HG03571 (cell line): ENCODE measurements at regions not wholly inside any gene's neighbourhood (a gene's known extent, or its start where the extent isn't known, plus 50 kb on each side); places are given as distances from the start of the nearest gene placed in this dataset.
"Not testable (repeated sequence)": the region's sequence is repeated elsewhere in the genome, so short reads cannot be mapped to it uniquely, and the experiment has no call there.

Source experiments
- ATAC-seq: cut with Tn5 transposase; IDR thresholded peaks from one replicate; pipeline ENCODE4 v1.9.1; 2021; ENCODE audit not compliant: unreplicated experiment

DNA sequence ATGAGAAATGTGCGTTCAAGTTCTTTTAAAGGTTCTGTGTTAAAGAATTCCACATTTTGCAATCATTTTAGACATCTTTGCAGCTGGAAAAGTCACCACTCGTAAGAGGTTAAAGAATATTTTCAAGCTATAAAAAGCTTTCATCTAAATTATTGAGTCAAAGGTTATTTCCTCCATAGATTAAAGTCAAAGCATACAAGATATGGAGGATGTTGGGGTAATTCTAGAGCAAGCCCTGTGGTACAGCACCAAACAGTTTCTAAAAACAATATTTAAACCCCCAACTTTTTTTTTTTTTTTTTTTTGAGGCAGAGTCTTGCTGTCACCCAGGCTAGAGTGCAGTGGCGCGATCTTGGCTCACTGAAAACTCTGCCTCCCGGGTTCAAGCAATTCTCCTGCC, 1299.8 kb upstream of the TMEM132C start:
- ATAC-seq: no peak

DNA sequence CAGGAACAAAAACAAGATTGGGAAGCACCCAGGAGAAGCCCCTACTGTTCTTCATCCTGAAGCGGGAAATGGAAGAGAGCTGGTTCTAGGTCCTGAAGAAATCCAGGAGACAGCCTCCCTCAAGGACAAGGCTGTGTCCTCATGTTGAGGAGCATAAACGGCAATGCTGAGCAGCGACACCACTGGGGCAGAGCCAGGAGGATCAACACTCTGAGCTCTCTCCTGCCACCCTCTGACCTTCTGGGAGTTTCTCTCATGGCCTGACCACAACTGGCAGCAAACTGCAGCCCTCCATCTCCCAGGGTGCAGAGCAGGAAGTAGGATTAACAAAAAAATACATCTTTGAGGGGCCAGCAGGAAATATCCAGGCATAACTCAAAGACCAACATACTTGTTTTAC, 1292.2 kb upstream of the TMEM132C start:
- no peak for ATAC-seq

DNA sequence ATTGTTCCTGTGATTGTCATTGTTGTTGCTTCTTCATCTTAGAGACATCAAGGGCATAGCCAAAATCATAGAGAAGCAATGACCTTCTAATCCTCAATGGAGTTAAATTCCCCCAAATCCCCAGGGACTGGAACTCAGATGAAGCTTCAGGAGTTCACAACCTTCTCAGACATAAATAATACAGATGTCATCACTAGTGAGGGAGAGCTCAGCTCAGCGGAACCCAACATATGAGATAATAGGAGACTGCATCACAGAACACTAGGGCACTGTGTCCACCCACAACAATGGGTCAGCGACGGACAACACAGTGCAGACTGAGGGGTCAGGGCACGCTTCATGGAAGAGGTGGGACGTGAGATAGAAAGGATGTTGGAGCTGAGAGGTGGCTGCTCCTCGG, 1290.4 kb upstream of the TMEM132C start:
- ATAC-seq: no peak

DNA sequence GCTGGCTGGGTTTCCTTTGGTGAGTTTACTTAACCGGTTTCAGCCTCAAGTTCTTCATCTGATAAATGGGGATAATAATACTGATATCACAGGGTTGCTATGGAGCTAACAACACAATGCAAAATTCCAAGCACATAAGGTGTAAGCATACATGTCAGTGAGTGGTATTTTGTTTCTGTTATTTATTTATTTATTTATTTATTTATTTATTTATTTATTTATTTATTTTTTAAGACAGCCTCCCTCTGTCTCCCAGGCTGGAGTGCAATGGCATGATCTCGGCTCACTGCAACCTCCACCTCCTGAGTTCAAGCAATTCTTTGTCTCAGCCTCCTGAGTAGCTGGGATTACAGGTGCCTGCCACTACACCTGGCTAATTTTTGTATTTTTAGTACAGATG, 1287.4 kb upstream of the TMEM132C start:
- ATAC-seq: not testable (repeated sequence)

DNA sequence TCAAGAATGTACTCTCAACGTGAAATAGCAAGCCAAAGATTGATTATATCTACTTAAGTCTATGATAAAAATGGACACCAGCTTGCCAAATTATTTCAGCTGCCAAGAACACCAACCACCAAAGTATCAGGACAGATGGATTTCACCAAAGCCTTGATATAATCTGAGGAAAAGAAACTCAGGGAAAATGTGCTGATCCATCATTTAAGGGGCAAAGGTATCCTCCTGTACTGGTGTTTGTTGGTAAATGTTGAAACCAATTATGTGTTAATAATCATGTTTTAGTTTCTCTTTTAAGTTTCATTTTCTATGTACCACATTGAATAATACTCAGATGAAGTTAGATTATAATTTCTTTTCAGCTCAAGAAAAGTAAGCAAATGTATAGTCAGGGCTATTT, 1284.3 kb upstream of the TMEM132C start:
- no peak for ATAC-seq

DNA sequence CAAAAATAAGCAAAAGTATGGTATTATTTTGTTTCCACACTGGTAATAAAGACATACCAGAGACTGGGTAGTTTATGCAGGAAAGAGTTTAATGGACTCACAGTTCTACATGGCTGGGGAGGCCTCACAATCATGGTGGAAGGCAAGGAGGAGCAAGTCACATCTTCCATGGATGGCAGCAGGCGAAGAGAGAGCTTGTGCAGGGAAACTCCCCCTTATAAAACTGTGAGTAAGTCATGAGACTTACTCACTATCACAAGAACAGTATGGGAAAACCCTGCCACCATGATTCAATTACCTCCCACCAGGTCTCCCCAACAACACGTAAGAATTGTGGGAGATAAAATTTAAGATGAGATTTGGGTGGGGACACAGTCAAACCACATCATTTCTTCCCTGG, 1283.2 kb upstream of the TMEM132C start:
- not testable (repeated sequence) for ATAC-seq

DNA sequence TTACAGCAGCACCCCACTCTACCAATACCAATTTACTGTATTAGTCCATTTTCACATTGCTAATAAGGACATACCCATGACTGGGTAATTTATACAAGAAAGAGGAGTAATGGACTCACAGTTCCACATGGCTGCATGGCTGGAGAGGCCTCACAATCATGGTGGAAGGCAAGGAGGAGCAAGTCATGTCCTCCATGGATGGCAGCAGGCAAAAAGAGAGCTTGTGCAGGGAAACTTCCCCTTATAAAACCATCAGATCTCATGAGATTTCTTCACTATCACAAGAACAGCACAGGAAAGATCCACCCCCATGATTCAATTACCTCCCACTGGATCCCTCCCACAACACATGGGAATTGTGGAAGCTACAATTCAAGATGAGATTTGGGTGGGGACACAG, 1281.3 kb upstream of the TMEM132C start:
- ATAC-seq: not testable (repeated sequence)

DNA sequence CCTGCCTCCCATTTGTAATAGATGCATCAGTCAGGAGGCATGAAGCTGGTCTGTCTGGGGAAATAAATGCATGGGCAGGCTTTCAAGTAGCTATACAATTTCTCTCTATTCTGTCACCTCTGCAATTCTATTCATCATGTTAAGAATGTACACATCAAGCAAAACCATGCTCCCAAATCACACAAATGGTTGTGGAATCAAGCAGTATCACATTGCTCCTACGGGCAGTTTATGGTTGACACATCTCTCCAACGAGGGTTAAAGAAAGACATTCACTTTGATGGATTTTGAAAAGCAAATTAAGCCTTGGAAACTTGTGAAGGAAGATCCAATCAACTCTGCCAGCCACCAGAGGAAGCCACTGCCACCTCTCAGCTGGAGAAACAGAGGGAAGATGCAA, 1277.4 kb upstream of the TMEM132C start:
- no peak for ATAC-seq

DNA sequence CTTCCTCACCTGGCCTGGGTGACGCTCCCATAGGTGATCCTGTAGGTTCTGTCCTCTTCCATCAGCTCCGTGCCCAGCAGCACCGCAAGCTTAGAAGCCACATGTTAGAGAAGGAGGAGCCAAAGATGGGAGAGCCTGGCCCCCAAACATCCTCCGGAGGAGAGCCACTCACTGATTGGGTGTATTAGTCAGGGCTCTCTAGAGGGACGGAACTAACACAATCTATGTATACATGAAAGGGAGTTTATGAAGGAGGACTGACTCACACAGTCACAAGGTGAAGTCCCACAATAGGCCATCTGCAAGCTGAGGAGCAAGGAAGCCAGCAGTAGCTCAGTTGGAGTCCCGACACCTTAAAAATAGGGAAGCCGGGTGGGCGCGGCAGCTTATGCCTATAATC, 1273.1 kb upstream of the TMEM132C start:
- no peak for ATAC-seq

DNA sequence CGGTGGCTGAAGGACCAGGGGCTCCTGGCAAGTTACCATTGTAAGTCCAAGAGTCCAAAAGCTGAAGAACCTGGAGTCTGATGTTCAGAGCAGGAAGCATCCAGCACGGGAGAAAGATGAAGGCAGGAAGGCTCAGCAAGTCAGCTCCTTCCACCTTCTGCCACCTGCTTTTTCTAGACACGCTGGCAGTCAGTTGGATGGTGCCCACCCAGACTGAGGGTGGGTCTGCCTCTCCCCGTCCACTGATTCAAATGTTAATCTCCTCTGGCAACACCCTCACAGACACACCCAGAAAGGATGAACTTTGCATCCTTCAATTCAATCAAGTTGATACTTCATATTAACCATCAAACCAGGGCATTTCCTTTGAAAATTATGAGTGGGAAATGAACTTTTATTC, 1272.4 kb upstream of the TMEM132C start:
- no peak for ATAC-seq

DNA sequence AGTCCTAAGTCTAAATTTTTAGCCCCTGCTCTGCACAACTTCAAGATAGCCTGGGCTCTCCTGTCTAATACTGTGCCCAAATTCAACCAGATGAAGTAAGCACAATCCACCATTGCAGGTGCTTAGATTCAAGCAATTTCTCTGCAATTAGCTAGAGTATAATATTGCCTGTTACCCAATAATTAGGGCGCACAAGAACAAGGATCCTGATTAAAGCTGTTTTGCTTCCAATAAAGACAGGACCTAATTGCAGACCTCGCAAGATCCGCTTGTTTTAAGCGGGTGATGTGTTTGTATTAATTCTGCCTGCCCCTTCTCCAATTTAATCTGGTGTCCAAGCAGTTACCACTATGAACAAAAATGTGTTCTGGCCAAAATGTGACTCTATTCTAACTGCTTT, 1268.9 kb upstream of the TMEM132C start:
- no peak for ATAC-seq

DNA sequence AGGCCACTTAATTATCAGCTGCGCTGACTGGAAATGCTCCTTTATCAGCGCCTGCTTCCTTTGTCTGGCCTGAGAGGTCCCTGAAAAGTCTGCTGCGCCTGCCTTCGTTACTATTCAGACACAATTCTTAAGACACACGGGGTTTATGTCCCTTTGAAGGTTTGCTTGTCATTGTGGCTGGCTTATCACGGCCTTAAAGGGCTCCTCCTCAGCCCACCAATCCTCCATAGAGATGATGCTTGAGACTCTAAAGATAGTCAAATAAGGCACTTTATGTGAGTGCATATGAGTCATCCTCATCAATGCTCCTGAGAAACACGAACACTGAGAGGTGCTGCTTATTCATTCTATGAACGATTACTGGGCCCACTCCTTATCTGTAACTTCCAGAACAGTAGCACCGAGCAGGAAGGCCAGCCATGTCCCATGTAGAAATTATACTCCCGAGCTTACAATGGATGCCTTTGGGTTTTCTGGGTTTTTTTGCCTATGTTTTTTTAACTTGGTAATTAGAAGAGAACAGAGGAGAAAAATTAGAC, 1268.2 kb upstream of the TMEM132C start:
- no peak for ATAC-seq

DNA sequence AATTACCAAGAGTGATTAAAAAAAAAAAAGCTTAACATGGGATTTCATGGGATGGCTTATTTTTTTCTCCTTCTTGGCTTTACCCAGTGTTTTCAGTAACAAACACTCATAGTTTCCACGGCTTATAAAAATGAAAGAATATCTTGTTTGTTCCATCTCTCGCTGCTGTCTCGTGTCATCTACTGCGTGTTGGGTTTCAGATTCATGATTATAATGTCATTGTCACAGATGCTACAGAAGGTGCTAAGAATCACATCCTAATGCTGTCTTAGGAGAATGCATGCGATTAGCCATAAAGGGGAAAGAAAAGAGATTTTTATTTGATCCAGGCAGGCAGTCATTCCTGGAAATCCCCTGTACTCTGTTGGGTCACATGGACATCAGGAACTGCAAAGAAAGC, 1267.6 kb upstream of the TMEM132C start:
- ATAC-seq: no peak

DNA sequence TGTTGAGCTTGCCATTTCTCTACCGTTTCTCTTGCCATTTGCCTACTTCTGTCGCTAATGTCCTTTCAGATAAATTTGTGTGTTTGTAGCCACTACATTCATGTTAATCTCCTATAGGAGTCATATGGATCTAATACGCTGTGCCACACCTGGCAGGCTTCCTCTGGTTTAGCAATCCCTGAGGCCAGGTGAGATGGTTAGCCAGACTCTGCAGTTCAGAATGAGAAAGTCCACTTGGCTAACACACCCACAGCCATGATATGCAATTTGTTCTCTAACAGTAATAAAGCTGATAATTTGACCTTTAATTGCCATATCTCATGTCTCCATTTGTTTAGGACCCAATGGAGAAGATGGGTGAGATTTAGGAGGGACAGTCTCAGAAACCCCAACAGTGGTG, 1261.6 kb upstream of the TMEM132C start:
- no peak for ATAC-seq

DNA sequence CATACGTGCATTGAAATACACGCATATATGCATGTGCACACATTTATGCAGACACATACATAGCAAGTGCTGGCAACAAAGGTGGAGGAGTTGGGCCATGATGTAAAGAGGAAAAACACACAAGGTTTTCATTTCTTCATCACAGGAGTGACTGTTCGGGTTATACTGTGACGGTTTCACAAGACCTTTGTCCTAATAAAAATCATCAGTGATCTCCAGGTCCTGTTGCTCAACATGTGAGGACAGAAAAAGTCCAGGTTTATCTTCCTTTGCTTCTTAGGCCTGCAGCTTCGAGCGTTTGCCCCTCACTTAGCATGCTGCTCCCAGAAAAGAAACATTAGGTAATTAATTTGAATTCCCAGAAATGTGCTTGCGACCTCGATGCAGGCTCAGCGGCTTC, 1260.0 kb upstream of the TMEM132C start:
- no peak for ATAC-seq

DNA sequence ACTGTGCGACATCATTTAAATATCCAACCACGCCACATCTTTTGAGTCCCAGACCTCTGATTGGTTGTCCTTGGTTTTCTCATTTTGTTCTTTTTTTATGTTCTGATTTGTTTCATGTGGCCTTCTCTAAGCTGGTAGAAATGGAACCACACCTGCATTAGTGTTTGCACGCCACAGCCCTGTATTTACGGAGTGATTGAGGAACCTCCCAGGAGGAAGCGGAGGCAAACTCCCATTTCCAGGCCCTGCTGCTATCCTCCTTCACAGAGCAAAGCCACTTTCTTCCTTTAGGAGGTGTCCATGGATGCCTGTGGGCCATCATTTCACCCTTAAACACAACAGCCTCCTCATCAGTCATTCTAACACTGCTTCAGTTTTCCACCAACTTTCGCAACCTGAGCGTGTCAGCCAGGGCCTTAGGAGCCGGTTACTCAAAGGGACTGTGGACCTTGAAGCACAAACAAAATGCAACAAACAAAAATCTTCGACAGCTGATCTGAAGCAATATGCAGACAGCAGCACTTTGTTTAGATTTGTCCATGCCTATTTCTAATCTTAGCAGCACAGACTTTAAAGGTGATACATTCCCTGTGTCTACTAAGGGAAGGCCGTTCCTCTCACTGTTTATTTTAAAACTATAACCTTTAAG, 1258.1 kb upstream of the TMEM132C start:
- ATAC-seq: no peak

DNA sequence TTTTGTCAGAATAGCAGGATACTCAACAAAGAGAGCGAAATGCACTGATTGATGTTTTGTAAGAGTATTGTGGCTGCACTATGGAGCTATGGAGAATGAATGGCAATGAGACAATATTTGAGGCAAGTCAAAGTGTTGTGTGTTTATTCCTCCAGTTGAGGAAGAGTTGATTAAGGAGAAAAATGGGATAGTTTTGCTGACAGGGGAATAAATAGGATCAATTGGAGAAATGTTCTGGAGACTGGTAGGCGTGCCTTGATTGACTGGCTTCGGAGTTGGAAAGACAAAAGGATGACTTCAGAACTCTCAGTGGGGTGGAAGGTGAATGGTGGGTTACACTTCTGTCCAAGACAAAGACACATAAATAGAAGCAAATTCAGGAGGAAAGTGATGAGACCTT, 1254.9 kb upstream of the TMEM132C start:
- no peak for ATAC-seq

DNA sequence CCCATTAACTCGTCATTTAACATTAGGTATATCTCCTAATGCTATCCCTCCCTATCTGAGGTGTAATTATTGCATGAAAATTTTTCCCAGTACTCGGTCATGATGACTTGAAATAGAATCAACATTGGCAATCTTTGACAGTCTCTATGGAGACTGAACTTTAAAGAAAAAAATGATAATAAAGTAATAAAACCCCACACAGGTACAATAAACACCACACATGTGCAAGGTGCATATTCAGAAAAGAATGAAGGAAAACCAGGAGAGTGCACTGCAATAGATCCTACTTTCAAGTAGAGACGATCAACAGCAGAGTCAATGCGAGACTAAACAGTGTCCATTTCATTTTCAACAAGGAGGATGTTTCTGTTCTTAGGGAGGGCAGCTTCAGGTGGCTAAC, 1253.8 kb upstream of the TMEM132C start:
- no peak for ATAC-seq

DNA sequence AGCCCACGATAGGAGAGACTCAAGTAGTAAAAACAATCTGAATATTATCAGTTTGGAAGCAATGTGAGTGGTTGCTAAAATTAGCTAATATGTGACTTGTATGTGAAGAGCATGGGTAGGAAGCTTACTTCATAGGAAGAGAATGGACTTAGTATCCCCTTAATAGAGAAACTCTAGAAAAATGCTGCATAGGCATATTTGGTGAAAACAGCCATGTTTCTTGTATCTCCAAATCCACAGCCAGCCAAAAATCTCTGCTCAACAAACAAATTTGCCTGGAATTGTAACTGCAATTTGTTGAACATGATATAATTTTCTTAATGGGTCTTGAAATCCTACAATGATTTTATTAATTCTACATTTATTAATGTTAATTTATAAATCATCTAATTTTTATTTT, 1252.9 kb upstream of the TMEM132C start:
- no peak for ATAC-seq

DNA sequence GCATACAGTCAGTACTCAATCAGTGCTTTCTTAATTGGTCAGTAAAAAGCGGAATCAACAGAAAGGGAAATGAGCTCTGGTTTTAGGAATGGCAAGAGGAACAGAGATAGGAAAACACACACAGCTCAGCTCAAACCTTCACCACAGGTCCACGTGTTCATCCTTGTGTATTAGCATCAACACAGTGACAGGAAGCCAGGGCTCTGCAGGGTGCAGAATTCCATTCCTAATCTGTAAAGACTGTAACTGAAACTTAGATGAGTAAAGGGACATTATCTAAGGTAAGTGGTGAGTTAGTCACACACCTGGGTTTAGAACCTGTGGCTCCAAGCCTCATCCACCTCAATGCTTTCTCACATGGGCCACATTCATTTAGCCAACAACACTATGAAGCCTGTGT, 1242.2 kb upstream of the TMEM132C start:
- ATAC-seq: no peak

DNA sequence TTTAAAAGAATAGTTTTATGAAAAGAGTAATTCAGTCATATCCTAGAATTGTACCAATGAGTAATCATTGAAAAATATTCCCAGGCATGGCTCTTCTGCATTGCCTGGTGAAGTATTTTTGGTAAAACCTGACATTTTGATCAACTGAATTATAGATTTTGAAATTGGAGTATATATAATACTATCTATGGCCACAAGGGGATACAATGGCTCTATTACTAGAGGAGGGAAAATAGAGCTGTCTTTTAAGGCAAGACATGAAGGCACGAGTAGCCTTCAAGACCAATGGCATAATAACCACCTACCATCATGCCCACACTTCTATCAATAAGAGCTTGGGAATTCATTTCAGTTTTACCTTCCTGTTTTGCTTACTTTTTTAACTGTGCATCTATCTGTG, 1241.4 kb upstream of the TMEM132C start:
- ATAC-seq: no peak

DNA sequence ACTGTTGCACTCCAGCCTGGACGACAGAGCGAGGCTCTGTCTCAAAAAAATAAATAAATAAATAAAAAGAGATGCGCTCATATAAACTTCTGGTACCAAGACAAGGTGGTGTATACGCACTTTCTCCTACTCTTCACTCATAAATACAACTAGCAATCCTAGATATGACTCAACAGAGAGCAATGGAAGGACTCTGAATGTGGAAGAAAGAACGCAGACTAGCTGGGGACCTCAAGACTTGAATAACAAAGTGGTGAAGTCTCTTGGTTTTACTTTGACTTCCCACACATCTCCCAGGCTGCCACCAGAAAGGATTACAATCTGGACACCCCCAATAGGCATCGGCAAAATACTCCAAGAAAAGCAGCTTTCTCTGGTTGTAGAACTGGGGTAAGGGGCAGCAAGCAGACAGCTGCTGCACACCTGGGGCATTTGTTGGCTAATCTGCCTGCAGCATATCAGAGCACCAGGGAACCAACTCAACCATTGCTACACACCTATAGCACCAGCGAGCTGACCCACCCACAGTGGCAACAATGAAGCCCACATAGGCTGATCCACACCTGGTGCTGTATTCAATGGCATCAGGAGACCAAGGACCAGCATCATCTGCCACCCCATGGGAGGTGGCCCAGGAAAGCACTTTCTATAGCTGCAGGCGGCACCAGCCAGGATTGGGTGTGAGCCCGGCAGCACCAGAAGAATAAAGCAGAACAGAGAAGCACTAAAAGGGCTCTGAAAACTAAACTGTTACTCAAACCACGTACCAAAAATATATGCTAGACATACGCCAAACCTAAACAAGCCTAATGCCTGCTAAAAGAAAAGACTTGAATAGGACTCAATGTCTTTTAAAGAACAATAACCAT, 1231.7 kb upstream of the TMEM132C start:
- no peak for ATAC-seq
